22Rv1 (cell line): ENCODE measurements at regions not wholly inside any gene's neighbourhood (a gene's known extent, or its start where the extent isn't known, plus 50 kb on each side); places are given as distances from the start of the nearest gene placed in this dataset.

Source experiments
- CTCF ChIP-seq: fragments of 450-650 bp; IDR thresholded peaks from 2 replicates; pipeline ENCODE4 v1.5.1; 2017; ENCODE audit warnings: mild to moderate bottlenecking
- ZFX ChIP-seq: fragments of 450-650 bp; IDR thresholded peaks from 2 replicates; pipeline ENCODE4 v1.6.1; 2017; ENCODE audit warnings: antibody characterized with exemption, borderline replicate concordance

DNA sequence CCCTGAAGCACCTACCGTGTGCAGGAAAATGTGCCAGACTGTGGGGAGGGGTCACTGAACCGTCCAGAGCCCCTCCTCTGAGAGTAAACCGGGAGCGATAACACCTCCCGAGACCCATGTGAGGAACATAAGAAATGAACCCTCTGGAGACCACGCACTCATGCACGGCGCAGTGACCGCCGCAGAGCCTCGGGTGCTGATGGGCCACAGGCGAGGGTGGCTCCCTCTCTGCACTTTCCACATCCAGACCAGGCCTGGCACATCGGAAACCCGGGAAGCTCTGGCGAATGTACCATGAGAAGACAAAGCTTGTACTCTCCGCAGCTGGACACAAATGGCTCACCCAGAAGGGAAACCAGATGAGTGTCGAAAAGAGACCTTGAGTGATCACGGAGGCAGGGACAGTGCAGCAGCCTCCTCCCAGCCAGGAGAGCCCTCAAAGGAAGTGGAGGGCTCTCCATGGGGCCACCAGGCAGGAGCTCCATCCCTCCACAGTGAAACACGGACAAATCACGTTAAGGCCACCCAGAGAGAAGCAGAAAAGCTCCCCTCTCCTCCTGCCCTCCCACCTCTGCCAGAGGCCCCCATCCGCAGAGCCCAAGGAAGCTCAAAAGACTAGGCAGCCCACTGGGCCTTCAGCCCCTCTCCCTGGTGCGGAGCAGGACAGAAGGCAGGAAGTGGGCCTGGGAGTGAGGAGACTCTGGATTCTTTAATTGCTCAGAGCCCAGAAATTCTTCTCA is 178.1 kb upstream of the PPP2R2D start:
- TF ChIP-seq CTCF: no peak
- no peak for TF ChIP-seq ZFX
